Upper lobe of right lung (tissue), 1 donor: ENCODE measurements at regions not wholly inside any gene's neighbourhood (a gene's known extent, or its start where the extent isn't known, plus 50 kb on each side); places are given as distances from the start of the nearest gene placed in this dataset.

Experiments
- ATAC-seq: fragments of 200-7000 bp; cut with Tn5 transposase; one replicate; pipeline ENCODE4 v1.9.1; 2020; ENCODE audit warnings: mild to moderate bottlenecking, moderate library complexity
- DNase-seq: peaks from one replicate; pipeline ENCODE4 v3.0.0-alpha.2; 2020
- H3K27ac ChIP-seq: fragments of 200-600 bp; one replicate; pipeline ENCODE4 v1.8.0; 2022
- H3K27me3 ChIP-seq: fragments of 200-600 bp; one replicate; pipeline ENCODE4 v1.8.0; 2022; ENCODE audit warnings: mild to moderate bottlenecking
- H3K36me3 ChIP-seq: fragments of 200-600 bp; one replicate; pipeline ENCODE4 v1.8.0; 2022
- H3K4me1 ChIP-seq: fragments of 200-600 bp; one replicate; pipeline ENCODE4 v1.8.0; 2022
- H3K4me3 ChIP-seq: fragments of 200-600 bp; one replicate; pipeline ENCODE4 v1.8.0; 2022; ENCODE audit warnings: mild to moderate bottlenecking
- H3K9me3 ChIP-seq: fragments of 200-600 bp; one replicate; pipeline ENCODE4 v1.8.0; 2022
- CTCF ChIP-seq: fragments of 200-600 bp; IDR thresholded peaks from one replicate; pipeline ENCODE4 v1.8.0; 2022; ENCODE audit warnings: antibody characterized with exemption
- intact Hi-C: fragments of 100-400 bp; cut with DNase I; formaldehyde crosslinking; loops from one replicate; pipeline ENCODE4 v1.11.0; 2022
- donor health status: DM: no; HTN: yes; CAD: no; lungs with severe emphysema.

- ATAC-seq = no peak
- intact Hi-C loops = no loop called here
These were observed 254.8 kb downstream of the TTC32 start for GRCh38 chr2:19646987-19647386.

DNA sequence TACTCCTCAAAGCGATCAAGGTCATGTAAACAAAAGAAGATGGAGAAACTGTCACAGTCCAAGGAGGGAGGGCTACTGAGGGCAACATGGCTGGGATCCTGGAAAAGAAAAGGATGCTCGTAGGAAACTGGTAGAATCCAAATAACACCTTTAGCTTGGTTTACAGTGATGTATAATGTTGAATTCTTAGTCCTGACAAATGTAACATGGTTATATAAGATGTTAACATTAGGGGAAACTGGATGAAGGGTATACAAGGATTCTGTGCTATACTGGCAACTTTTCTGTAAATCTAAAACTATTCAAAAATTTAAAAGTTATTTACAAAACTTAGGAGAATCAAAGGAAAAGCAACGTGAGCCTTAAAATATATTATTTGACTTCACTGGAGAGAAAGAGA, 257.0 kb downstream of the TTC32 start:
- Histone ChIP-seq H3K27ac (no peak overlapping the region), H3K36me3 (no peaks in the 10 kb centered on the region), H3K9me3 (no peaks in the 10 kb centered on the region), H3K27me3 (no peaks in the 10 kb centered on the region), H3K4me3 (no peak overlapping the region), H3K4me1 (no peaks in the 10 kb centered on the region)
- TF ChIP-seq CTCF = no peak
- no peak for ATAC-seq
- no peak for DNase-seq
- intact Hi-C loops = no loop called here

More at GRCh38 chr2:19646987-19647386, 254.8 kb downstream of the TTC32 start:
- Histone ChIP-seq H3K36me3 (no peaks in the 10 kb centered on the region), H3K27me3 (no peaks in the 10 kb centered on the region), H3K4me3 (no peak overlapping the region), H3K9me3 (no peaks in the 10 kb centered on the region), H3K27ac (no peak overlapping the region), H3K4me1 (no peaks in the 10 kb centered on the region)
- TF ChIP-seq CTCF = no peak
- DNase-seq = no peak

GRCh38 chr2:19643117-19643518, 258.7 kb downstream of the TTC32 start:
- no peaks in the 10 kb centered on the region for H3K27me3 ChIP-seq
- H3K9me3 ChIP-seq = no peaks in the 10 kb centered on the region
- DNase-seq (no peak), ATAC-seq (no peak)
- H3K36me3 ChIP-seq = no peaks in the 10 kb centered on the region
- no peak overlapping the region for H3K27ac ChIP-seq
- no peak for TF ChIP-seq CTCF
- intact Hi-C loops = no loop called here
- no peak overlapping the region for H3K4me3 ChIP-seq
- H3K4me1 ChIP-seq = no peaks in the 10 kb centered on the region

- no peaks in the 10 kb centered on the region for H3K9me3 ChIP-seq
- DNase-seq (no peak), ATAC-seq (no peak)
- H3K36me3 ChIP-seq = no peaks in the 10 kb centered on the region
- no peak overlapping the region for H3K4me3 ChIP-seq
- intact Hi-C loops = no loop called here
- H3K4me1 ChIP-seq = no peaks in the 10 kb centered on the region
- H3K27ac ChIP-seq = no peak overlapping the region
- no peaks in the 10 kb centered on the region for H3K27me3 ChIP-seq
- TF ChIP-seq CTCF = no peak
These were observed 259.3 kb downstream of the TTC32 start for GRCh38 chr2:19642501-19642900.

GRCh38 chr2:19635951-19636510, 265.8 kb downstream of the TTC32 start:
- Histone ChIP-seq H3K9me3 (no peaks in the 10 kb centered on the region), H3K27ac (no peak overlapping the region), H3K36me3 (no peaks in the 10 kb centered on the region), H3K27me3 (no peaks in the 10 kb centered on the region), H3K4me3 (no peak overlapping the region), H3K4me1 (no peaks in the 10 kb centered on the region)
- TF ChIP-seq CTCF = no peak
- no peak for DNase-seq
- intact Hi-C loops = no loop called here
- ATAC-seq = no peak

DNA sequence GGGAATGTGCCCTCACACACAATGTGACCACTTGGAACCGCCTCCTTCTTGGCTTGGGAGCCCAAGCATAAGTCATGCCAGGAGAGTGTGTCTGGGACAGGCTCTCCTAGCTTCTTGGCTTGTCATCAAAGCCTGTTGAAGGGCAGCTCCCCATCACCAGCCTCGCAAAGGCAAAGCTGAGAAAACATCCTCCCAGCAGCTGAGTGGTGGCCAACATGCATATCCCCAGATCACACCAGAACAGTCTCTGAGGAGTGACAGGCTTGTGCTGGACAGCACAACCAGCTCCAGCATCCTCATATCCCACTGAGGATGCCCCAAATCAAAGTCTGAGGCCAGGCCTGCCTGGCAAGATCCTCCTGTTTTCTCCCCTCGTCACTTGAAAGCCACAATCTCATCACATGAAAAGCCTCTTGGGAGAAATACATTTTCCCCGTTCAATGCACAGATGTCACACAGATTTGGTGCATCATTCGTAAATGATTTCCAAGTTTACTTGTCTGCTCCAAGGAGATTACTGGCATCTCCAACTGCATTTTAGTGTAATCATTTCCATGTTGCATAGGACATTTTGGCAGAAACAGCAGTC, 269.3 kb downstream of the TTC32 start:
- DNase-seq = no peak
- H3K9me3 ChIP-seq = peaks cover 2% of the 10 kb centered on the region
- peak; percentile 52 for ATAC-seq
- H3K27me3 ChIP-seq = no peaks in the 10 kb centered on the region
- no peaks in the 10 kb centered on the region for H3K4me1 ChIP-seq
- H3K4me3 ChIP-seq = no peak overlapping the region
- TF ChIP-seq CTCF = no peak
- intact Hi-C loops = no loop called here
- H3K36me3 ChIP-seq = no peaks in the 10 kb centered on the region
- no peak overlapping the region for H3K27ac ChIP-seq
